Central memory CD8-positive, alpha-beta T cell (primary cell): ENCODE measurements at regions not wholly inside any gene's neighbourhood (a gene's known extent, or its start where the extent isn't known, plus 50 kb on each side); places are given as distances from the start of the nearest gene placed in this dataset.
"Not testable (repeated sequence)": the region's sequence is repeated elsewhere in the genome, so short reads cannot be mapped to it uniquely, and the experiment has no call there.

ENCODE experiments used
- ATAC-seq: fragments of 150-1000 bp; cut with Tn5 transposase; replicated peaks from 2 replicates; pipeline ENCODE4 v1.10.0; 2022; ENCODE audit warnings: mild to moderate bottlenecking, moderate FRiP score, moderate number of reproducible peaks; ENCODE audit not compliant: poor library complexity, severe bottlenecking; ENCODE audit errors: extremely low read depth
- DNase-seq, 2 donors: peaks; one replicate each; pipeline ENCODE4 v3.0.0; 2021; ENCODE audit warnings: low spot score in 2 of 2
- H3K27ac Mint-ChIP-seq: one replicate; pipeline ENCODE4 v1.8.0; 2022; ENCODE audit warnings: low read depth, mild to moderate bottlenecking, moderate library complexity, mixed read lengths
- H3K27me3 Mint-ChIP-seq: one replicate; pipeline ENCODE4 v1.8.0; 2022; ENCODE audit warnings: mixed read lengths
- H3K36me3 Mint-ChIP-seq: one replicate; pipeline ENCODE4 v1.8.0; 2022; ENCODE audit warnings: mild to moderate bottlenecking, moderate library complexity, mixed read lengths; ENCODE audit not compliant: insufficient read depth
- H3K4me1 Mint-ChIP-seq: one replicate; pipeline ENCODE4 v1.8.0; 2022; ENCODE audit warnings: mixed read lengths
- H3K4me3 Mint-ChIP-seq: one replicate; pipeline ENCODE4 v1.8.0; 2022; ENCODE audit warnings: mild to moderate bottlenecking, moderate library complexity, mixed read lengths
- H3K9me3 Mint-ChIP-seq: one replicate; pipeline ENCODE4 v1.8.0; 2022; ENCODE audit warnings: mixed read lengths

DNA sequence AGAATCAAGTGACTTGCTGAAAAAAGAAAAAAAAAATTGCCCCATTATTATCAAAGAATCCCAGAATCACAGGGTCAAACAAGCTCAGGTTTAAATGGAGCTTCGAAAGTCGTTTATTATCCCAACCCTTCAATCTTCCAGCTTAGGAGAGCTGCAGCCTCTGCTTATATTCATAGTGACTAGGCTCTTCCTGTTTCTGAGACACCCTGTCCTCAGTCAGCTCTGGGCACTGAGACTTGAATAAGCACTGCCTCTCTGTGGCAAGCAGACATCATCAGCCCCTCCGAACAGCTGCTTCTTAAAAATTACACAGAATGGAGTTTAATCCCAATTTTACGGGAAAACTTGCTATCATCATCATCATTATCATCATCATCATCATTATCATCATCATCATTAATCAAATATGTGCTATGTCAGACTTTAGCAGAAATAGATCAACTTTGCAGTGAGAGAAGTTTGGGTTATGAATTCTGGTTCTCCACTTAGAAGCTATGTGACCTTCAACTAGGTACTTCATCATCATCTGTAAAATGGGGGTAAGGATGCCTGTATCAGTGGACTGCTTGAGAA lies 614.0 kb upstream of the SYNCRIP start:
- no peaks in the 10 kb centered on the region for H3K27me3 Mint-ChIP-seq
- ATAC-seq (no peak), DNase-seq (no peak)
- no peak overlapping the region for H3K27ac Mint-ChIP-seq
- H3K9me3 Mint-ChIP-seq: peaks cover 2% of the 10 kb centered on the region
- no peaks in the 10 kb centered on the region for H3K4me1 Mint-ChIP-seq
- no peak overlapping the region for H3K4me3 Mint-ChIP-seq
- no peaks in the 10 kb centered on the region for H3K36me3 Mint-ChIP-seq

DNA sequence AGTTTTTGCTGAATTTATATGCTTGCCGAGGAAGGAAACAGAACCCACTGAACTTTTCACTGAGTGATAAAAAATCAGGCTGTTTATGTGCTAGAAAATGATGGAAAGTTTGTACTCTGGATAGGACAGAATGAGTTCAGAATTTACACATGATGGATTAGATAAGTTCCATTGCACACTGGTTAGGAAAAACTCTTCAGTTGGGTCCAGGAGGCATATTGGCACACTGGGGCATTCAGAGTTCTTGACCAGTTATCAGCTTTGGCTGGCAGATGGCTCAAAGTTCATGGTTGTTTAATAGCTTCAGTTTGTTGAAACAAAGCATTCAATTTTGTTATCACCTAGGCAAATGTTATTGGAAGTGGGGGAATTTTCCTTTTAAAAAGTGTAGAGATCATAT lies 613.3 kb upstream of the SYNCRIP start:
- Mint-ChIP-seq H3K4me3 (no peak overlapping the region), H3K4me1 (no peaks in the 10 kb centered on the region), H3K9me3 (peaks cover 6% of the 10 kb centered on the region), H3K36me3 (no peaks in the 10 kb centered on the region), H3K27ac (no peak overlapping the region), H3K27me3 (no peaks in the 10 kb centered on the region)
- no peak for ATAC-seq
- no peak for DNase-seq

DNA sequence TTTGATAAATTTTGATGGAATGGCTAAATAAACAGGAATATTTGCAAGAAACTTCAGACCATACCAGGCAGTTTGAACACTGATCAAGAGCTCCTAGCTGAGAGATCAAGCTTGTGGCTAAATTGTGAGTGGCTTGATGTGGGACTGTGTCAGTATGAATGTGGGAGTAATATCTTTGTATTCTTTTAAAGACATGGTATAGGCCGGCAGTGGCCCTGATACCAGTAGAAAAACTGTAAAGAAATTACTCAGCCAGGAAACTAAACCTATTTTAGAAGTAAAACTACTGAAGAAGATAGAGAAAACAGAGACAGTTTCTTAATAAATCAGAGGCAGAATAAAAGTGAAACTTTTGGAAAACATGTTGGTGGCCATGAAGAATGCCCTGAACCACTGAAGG lies 608.4 kb upstream of the SYNCRIP start:
- Mint-ChIP-seq H3K4me1 (no peaks in the 10 kb centered on the region), H3K27me3 (no peaks in the 10 kb centered on the region), H3K27ac (no peak overlapping the region), H3K36me3 (no peaks in the 10 kb centered on the region), H3K4me3 (no peak overlapping the region), H3K9me3 (peaks cover 23% of the 10 kb centered on the region)
- DNase-seq (no peak), ATAC-seq (no peak)

DNA sequence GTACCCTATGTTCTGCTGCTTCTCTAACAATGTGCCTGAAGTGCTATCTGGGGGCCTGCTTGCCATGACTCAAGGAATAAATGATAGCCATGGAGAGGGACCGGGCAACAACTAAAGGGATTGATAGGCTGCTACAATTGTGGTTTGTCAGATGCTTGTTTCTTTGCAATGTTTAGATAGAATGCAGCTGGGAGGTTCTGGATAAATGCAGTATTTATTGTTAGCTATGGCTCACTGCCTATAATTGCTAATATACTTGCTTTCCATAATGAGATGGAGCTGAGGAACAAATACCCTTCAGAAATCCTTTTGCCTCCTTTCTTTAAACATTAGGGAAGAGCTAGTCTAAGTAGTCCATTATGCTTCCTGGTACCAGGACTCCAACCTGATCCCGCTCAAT lies 575.2 kb upstream of the SYNCRIP start:
- Mint-ChIP-seq H3K27me3 (no peaks in the 10 kb centered on the region), H3K27ac (no peak overlapping the region), H3K9me3 (no peaks in the 10 kb centered on the region), H3K4me1 (no peaks in the 10 kb centered on the region), H3K36me3 (peaks cover 2% of the 10 kb centered on the region), H3K4me3 (no peak overlapping the region)
- no peak for DNase-seq
- no peak for ATAC-seq

DNA sequence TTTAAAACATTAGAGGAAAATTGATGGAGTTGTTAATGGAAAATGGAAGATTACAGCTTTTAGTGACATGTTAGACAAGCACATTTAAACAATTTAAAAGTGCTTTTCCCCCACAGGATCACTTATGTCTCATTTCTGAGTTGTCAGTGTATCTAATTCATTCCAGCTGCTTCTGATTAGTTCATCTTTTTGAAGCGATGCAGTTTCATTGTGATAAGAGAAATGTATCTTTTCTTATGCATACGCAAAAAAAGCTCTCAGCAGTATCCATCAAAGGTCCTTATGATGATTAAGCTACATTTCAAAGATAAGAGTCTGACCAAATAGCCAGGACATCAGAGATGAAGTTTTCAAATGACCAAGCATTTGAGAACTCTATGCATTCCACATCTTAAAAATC lies 572.6 kb upstream of the SYNCRIP start:
- Mint-ChIP-seq H3K9me3 (no peaks in the 10 kb centered on the region), H3K4me1 (no peaks in the 10 kb centered on the region), H3K27ac (no peak overlapping the region), H3K36me3 (no peaks in the 10 kb centered on the region), H3K27me3 (no peaks in the 10 kb centered on the region), H3K4me3 (no peak overlapping the region)
- DNase-seq: no peak
- ATAC-seq: no peak

DNA sequence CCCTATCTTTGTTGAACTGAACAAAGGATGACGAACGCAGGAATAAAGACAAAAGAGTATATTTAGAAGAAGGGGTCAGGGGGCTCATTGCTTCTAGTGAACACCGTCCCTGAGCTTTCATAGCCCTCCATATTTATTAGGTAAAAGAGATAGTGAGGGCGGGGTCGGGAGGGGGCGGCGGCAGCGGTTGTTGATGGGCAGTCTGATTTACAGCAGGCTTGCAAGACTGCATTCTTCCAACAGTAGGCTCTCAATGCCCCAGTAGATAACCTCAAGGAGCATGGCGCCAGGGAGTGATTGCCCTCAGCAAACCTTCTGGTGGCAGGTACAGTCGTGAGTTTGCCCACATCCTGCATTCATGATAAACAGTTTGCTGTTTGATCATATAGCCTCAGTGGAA lies 563.3 kb upstream of the SYNCRIP start:
- H3K36me3 Mint-ChIP-seq: no peaks in the 10 kb centered on the region
- H3K9me3 Mint-ChIP-seq: peaks cover 26% of the 10 kb centered on the region
- no peak overlapping the region for H3K4me3 Mint-ChIP-seq
- no peak overlapping the region for H3K27ac Mint-ChIP-seq
- H3K4me1 Mint-ChIP-seq: no peaks in the 10 kb centered on the region
- ATAC-seq (no peak), DNase-seq (no peak)
- no peaks in the 10 kb centered on the region for H3K27me3 Mint-ChIP-seq

DNA sequence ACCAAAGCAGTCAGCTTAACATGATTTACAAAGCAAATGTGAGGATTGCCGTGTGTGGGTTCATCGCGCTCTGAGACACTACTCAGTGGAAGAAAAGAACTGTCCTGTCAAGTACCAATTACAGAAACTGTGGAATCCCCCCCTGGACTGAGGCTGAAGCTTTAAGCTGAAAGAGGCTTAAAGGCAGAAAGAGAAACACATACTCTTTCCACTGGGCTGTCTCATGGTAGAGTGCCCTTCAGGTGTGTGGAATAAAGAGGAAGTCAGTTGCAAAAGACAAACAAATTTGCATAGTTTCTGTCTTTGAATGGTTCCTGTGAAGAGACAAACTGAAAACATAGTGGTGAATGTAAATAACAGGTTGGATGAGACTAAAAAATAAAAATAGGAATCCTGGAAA lies 560.4 kb upstream of the SYNCRIP start:
- no peaks in the 10 kb centered on the region for H3K27me3 Mint-ChIP-seq
- H3K4me3 Mint-ChIP-seq: no peak overlapping the region

DNA sequence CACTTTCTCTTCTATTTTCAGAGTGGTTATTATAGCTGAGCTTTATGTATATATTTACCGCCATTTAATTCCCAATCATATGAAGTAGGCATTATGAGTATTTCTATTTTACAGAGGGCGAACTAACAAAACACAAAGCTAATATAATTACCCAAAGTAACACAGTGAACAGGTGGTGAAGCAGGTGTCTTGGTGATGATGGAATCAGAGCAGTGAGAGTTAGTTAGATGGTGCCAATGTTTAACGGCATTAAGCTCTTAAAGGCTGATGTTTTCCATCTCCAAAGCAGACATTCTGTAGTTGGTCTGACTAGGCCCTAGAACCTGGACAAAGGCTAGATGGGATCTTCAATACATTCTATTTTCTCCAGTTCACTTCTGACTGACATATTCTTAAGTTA lies 551.1 kb upstream of the SYNCRIP start:
- ATAC-seq (no peak), DNase-seq (no peak)
- Mint-ChIP-seq H3K36me3 (no peaks in the 10 kb centered on the region), H3K4me1 (no peaks in the 10 kb centered on the region), H3K4me3 (no peak overlapping the region), H3K27ac (no peak overlapping the region), H3K9me3 (no peaks in the 10 kb centered on the region), H3K27me3 (no peaks in the 10 kb centered on the region)

More for the DNA sequence above, 560.4 kb upstream of the SYNCRIP start:
- ATAC-seq (no peak), DNase-seq (no peak)
- Mint-ChIP-seq H3K9me3 (peaks cover 22% of the 10 kb centered on the region), H3K27ac (no peak overlapping the region), H3K4me1 (no peaks in the 10 kb centered on the region), H3K36me3 (no peaks in the 10 kb centered on the region)

DNA sequence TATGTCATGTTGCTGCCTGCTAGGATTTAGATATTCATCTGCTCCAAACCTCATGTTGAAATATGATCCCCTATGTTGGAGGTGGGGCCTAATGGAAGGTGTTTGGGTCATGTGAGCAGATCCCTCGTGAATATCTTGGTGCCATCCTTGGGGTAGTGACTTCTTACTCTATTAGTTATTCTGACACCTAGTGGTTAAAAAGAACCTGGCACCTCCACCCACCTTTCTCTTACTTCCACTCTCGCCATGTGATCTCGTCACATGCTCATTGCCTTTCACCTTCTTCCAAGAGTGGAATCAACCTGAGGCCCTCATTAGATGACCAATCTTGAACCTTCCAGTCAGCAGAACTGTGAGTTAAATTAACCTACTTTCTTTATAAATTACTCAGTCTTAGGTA lies 549.4 kb upstream of the SYNCRIP start:
- DNase-seq: no peak
- no peak overlapping the region for H3K27ac Mint-ChIP-seq

DNA sequence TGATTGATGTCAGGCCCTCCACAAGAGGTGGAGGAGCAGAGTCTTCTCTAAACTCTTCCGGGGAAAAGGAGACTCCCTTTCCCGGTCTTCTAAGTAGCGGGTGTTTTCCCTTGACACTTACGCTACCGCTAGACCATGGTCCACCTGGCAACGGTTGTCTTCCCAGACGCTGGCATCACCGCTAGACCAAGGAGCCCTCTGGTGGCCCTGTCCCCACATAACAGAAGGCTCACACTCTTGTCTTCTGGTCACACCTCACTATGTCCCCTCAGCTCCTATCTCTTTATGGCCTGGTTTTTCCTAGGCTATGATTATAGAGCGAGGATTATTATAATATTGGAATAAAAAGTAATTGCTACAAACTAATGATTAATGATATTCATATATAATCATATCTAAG lies 532.5 kb upstream of the SYNCRIP start:
- not testable (repeated sequence) for H3K27ac Mint-ChIP-seq, DNase-seq, H3K4me1 Mint-ChIP-seq, H3K36me3 Mint-ChIP-seq, H3K9me3 Mint-ChIP-seq, H3K27me3 Mint-ChIP-seq, ATAC-seq, H3K4me3 Mint-ChIP-seq

More for the DNA sequence above, 549.4 kb upstream of the SYNCRIP start:
- H3K27me3 Mint-ChIP-seq: no peaks in the 10 kb centered on the region
- no peaks in the 10 kb centered on the region for H3K4me1 Mint-ChIP-seq
- no peak for ATAC-seq
- H3K36me3 Mint-ChIP-seq: no peaks in the 10 kb centered on the region
- peaks cover 7% of the 10 kb centered on the region for H3K9me3 Mint-ChIP-seq
- H3K4me3 Mint-ChIP-seq: no peak overlapping the region

DNA sequence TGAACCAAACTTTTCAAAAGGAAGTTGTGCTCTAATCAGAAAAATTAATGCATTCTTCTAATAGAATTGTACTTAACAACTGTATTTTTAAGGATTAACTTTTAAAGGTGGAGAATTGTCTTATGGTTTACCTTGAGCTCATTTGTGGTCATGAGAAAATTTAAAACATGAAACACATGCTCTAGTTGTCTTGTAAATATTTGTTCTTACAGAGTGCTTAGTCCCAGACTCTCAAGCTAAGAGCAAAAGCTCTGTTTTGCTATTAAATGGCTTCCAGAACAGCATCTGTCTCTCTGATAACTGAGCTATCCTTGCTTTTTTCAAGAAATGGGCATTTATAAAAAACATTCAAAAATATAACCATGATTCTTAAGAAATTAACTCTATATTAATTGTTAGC lies 512.2 kb upstream of the SYNCRIP start:
- Mint-ChIP-seq H3K27me3 (no peaks in the 10 kb centered on the region), H3K4me1 (no peaks in the 10 kb centered on the region), H3K36me3 (no peaks in the 10 kb centered on the region), H3K4me3 (no peak overlapping the region), H3K9me3 (peaks cover 9% of the 10 kb centered on the region), H3K27ac (no peak overlapping the region)
- ATAC-seq (no peak), DNase-seq (no peak)

DNA sequence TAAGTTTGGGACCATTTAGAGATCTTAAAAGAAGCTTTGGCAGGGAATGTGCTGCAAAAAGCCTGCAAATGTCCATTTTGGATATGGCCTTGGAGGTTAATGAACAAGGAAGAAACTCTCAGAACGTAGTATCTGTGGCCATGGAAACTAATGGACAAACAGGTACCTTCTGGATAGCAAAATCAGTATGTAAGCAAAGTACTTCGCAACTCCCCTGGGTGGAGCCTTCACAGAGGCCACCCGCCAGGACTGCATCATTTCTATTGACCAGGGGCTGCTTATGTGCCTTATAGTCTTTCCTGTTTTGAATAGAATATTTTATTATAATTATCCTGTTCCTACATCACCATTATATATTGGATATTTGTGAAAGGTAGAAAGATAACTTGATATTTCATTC lies 510.8 kb upstream of the SYNCRIP start:
- Mint-ChIP-seq H3K9me3 (peaks cover 9% of the 10 kb centered on the region), H3K27ac (no peak overlapping the region), H3K4me1 (no peaks in the 10 kb centered on the region), H3K4me3 (no peak overlapping the region), H3K36me3 (no peaks in the 10 kb centered on the region), H3K27me3 (no peaks in the 10 kb centered on the region)
- no peak for DNase-seq
- ATAC-seq: no peak

DNA sequence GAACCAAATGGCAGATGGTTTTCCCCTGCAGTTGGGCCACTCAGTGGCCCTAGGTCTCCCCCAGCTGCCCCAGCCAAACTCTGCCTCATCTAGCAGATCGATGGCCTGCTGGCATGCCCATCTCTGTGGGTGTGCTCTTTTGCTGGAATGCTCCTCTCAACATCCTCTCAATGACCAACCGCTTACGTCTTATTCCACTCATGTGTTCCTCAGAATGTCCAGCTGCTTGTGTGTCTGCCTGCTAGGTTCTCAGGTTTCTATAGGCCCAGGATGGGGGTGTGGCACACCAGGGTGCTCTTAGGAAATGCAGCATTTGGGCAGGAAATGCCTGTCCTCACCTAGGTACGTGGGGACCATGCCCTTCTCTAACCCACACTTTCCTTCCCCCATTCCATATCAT lies 509.9 kb upstream of the SYNCRIP start:
- H3K27ac Mint-ChIP-seq: no peak overlapping the region
- no peak for DNase-seq
- H3K4me1 Mint-ChIP-seq: no peaks in the 10 kb centered on the region
- no peaks in the 10 kb centered on the region for H3K27me3 Mint-ChIP-seq
- H3K36me3 Mint-ChIP-seq: no peaks in the 10 kb centered on the region
- no peak overlapping the region for H3K4me3 Mint-ChIP-seq
- peaks cover 9% of the 10 kb centered on the region for H3K9me3 Mint-ChIP-seq
- ATAC-seq: no peak

DNA sequence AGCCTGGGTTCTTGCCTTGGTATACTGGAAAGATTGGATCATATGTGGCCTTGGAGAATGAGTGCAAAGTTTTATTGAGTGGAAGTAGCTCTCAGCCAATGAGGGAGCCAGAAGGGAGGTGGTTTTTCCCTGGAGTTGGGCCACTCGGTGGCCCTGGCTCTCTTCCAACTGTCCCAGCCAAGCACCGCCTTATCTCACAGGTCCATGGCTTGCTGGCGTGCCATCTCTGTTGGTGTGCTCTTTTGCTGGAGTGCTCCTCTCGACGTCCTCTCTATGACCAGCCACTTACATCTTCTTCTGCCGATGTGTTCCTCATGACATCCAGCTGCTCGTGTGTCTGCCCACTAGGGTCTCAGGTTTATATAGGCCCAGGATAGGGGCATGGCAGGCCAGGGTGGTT lies 505.9 kb upstream of the SYNCRIP start:
- ATAC-seq (no peak), DNase-seq (no peak)
- no peaks in the 10 kb centered on the region for H3K27me3 Mint-ChIP-seq
- H3K4me3 Mint-ChIP-seq: no peak overlapping the region
- H3K4me1 Mint-ChIP-seq: no peaks in the 10 kb centered on the region
- H3K27ac Mint-ChIP-seq: no peak overlapping the region
- no peaks in the 10 kb centered on the region for H3K36me3 Mint-ChIP-seq
- H3K9me3 Mint-ChIP-seq: peaks cover 9% of the 10 kb centered on the region
